HG03064 (cell line): ENCODE measurements at regions not wholly inside any gene's neighbourhood (a gene's known extent, or its start where the extent isn't known, plus 50 kb on each side); places are given as distances from the start of the nearest gene placed in this dataset.

Source experiments
- ATAC-seq: cut with Tn5 transposase; IDR thresholded peaks from one replicate; pipeline ENCODE4 v1.9.1; 2021; ENCODE audit warnings: low read depth; ENCODE audit not compliant: unreplicated experiment

DNA sequence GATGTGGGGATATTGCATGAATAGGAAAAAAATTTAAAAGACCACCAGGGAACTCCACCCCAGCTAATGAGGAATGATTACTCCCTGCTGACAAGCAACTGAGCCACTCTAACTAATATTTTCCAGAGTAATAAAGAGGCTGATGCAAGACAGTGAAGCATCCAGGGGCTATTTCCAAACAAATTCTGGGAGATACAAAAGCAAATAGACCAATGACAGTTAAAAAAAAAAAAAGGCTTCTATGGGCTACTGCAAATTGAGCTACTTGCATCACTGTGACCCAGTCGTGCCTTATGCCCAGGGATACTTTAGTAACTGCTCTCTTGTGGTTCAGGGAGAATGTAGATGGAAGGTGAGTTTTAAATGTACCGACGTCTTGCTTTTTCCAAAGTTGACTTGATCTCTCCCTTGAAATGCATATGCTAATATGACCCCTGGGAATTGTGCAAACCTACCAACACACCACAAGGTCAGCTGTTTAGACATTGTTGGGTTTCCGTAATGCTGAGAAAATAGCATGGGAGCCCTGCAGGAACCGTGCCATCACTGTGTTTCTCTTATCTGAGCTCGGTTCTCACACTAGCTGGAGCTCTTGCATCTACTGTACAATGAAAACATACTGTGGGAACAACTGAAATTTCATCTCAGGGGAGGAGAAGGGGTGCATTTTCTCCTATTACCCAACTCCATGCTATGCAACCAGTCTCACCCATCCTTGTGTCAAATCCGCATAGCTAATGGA lies 250.6 kb upstream of the MAP3K1 start:
- ATAC-seq, result no peak

GRCh38 chr5:56561455-56561854 lies 253.9 kb upstream of the MAP3K1 start:
- ATAC-seq, result no peak

DNA sequence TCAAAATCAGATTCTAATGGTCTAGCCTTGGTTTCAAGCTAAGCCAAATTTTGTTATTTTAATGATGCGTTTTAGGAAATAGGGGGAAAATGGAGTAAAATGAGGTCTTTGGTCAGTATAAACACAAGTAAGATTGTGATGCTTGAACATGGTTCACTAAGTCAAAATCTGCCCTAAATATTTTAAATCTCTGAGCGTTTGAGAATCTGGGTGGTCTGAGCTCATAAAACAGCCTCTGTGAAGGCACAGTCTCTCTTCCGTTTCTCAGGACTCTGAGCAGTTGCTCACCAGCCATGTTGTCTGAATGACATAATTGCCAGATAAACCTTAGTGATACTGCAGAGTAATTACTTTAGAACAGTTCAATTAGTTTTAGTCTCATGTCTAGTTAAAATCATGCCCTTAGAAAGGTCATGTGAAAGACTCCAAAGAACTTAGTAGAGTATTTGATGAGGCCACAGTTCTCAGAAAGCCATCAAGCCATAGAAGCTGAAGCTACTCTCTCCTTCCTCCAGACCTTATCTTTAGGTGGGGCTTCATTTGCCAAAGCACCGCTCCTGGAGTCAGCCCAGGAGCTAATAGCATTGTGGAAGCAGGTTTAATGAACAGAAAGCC lies 257.1 kb upstream of the MAP3K1 start:
- no peak for ATAC-seq

- no peak for ATAC-seq
These were observed 258.2 kb upstream of the MAP3K1 start for GRCh38 chr5:56557198-56557597.

DNA sequence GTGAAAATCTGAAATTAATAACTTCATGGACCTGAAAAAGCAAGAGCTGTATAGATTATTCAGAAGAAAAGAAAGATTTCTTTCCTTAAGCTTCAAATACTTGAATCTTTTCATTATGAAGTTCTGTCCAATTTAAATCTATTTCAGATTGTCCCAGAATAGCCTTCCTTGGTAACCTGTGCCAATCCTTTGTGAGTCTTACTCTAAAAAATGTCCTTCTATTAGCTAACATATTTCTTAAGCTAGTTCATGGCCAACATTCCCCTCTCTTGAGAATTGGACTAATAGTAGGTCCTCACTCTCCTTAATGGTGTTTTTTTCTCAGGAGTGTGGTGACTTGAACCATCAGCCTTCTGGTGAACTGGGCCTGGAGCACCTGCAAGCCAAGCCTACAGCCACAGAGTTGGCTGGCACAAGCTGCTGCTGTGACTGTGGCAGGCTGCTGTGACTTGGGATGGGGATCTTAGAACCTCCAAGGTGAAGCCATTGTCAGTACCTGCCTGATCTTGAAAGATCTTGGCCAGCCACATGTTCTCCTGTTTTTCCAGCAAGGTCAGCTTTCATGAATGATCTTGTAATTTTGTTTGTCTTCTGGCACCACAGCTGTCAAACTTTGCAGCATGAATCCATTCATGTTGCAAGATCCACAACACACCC lies 262.6 kb upstream of the MAP3K1 start:
- ATAC-seq, result no peak

- no peak for ATAC-seq
These were observed 265.1 kb upstream of the MAP3K1 start for GRCh38 chr5:56550227-56550626.

DNA sequence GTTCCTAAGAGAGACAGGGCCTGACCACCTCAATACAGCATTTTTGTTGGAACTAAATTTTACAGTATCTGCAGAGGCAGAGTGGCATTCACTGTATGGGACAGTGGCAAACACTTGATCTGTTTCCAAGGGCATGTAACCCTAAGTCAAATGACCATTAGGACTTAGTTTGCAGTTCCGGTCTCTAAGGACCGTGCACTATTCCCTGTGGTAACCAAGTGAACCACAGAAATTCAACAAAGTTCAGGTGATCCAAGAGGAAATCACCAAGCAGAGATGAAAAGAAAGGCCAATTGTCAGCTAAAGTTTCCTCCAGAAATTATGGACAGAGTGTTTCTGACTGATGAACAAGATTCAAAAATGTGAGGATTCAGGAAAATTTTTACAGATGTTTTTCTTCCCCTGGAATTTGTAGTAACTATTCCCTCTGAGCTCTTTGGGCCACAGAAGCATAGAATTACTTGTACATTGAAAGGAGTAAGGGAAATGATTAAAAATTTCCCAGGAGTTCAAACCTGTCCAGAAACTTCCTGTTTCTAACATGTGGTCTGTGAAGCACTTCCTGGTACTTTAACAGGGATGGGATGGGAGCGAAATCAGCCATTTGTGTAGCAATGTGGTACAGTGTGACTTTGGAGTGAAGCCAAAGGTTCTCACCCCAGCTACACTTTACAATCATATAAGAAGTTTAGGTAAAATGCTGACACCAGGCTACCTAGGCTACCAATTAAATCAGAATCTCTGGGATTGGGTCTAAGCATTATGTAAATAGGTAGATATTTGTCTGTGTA lies 266.1 kb upstream of the MAP3K1 start:
- ATAC-seq, result no peak

DNA sequence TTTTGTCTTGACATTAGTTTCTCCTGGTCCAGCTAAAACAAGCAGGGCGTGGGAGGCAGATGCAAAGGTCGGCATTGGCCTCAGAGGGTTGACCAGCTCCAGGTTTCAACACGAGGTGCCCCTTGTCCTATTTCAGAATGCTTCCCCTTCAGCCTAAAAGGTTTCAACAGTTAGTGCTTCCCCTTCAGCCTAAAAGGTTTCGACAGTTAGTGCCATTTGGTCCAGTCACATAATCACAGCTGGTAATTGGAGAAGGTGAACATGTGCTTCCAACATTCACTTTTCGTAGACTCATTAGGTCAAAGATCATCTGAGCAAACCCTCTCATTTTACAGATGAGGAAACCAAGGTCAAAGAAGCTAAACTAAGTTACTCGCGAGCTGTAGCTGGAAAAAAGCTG lies 270.3 kb upstream of the MAP3K1 start:
- ATAC-seq, result no peak

DNA sequence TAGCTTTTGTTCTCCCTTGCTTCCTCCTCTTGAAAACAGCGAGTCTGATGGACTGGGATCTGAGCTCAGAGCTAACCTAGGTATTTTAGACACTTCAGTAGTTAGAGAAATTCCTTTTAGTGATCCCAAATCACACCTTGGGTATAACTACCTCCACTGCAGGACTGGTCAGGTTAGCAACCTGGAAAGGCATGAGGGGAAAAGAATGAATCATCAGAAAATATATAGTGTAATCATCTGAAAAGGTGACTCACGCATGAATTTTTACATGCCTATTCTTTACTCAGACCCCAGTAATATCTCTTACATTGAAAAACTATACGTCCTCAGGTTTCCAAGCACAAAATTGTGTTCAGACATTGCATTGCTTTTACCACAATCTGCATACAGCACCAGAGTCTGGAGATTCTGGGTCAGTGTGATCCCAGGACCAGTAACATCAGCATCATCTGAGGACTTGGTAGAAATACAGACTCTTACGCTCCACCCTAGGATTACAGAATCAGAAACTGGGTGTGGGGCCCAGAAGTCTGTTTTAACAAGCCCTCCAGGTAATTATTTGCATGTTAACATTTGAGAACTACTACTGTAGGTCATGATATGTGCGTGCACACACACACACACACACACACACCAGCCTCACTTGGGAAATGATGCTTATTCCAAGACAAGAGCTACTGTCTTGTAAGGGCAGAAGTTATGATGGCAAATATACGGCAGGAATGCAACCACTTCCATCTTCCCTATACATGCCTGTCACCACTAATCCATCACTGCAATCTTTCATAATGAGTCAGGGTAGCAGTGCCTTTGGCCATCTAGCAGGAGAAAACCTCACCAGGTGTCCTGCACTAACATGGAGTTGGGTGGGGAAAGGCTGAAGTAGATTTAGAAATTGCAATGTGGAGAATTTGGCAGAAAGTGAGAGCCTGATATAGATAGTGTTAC lies 271.6 kb upstream of the MAP3K1 start:
- ATAC-seq, result no peak

- no peak for ATAC-seq
These were observed 275.1 kb upstream of the MAP3K1 start for GRCh38 chr5:56540266-56540665.

- no peak for ATAC-seq
These were observed 276.8 kb upstream of the MAP3K1 start for GRCh38 chr5:56538580-56538979.

GRCh38 chr5:56535347-56535746 lies 280.0 kb upstream of the MAP3K1 start:
- no peak for ATAC-seq

DNA sequence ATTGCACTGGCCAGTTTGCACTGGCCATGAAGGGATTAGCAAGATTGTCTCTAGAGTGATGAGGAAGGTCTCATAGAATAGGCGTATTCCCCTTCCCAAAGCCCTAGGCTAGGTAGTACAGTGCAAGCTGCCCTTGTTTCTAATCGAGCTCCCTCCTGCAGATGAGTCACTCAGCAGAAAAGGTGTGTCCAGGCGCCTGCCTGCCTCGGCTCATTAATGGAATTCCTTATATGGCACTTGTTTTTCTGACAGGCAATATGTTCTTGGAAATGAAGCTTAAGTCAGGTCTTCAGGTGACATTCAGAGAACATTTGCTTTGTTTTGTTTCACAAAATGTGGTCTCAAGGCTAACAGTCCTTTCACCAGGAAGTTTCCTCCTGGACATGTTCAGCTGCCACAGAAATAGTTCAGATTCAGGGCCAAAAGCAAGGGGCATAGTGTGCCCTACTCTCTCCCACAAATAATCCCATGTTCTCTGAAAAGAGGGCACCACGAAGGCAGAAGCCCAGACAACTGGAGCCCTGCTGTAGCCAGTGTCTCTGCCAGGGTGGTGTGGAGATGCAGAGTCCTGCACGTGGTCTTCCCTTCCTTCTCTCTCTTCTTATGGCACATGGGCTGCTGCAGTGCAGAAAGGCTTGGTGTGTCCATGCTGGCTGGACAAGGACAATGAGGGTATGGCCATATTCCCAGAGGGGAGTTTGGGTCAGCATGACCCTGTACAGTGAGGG lies 281.1 kb upstream of the MAP3K1 start:
- ATAC-seq, result no peak

- no peak for ATAC-seq
These were observed 282.9 kb upstream of the MAP3K1 start for GRCh38 chr5:56532466-56532865.

DNA sequence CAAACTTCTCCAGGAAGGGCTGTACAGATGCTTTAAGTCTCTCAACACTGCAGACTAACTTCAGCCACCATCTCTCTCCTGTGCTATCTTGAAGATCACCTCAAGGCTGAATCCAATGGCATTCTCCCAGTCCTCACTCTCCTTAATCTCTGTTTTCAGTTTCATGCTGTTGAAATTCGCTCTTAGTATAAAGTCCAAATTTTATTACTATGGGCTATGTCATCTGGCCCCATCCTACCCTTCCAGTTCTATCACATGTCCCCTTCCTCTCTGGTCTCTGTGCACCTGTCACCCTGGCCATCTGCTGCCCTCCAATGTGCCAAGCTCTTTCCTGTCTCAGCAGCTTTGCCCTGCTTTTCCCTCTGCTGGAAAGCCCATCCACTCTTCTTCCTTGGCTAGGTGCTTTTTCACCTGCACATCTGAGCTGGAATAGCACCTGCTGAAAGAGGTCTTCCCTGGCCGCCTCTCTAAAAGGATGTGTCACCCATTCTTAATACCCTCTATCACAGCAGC lies 284.7 kb upstream of the MAP3K1 start:
- ATAC-seq, result no peak

- no peak for ATAC-seq
These were observed 285.5 kb upstream of the MAP3K1 start for GRCh38 chr5:56529666-56530430.

- ATAC-seq, result no peak
These were observed 288.2 kb upstream of the MAP3K1 start for GRCh38 chr5:56527174-56527573.

DNA sequence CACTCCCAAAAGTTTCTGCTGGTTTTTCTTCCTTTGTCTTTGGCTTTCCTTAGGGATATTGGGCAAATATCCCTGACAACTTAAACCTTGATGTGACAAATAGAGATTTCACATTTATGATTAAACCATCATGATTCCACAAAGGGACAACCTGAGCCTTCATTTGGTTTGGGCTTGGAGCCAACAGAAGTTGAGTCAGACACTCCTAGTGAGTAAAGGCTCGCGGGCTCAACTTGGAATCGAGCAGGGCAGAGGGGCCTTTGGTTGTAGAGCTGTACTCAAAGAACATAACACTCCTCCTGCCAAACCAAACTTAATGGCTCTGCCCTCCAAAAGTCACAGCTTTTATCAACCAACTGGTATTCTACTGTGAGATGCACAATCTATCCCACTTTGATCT lies 290.2 kb upstream of the MAP3K1 start:
- ATAC-seq, result no peak
